ENCODE measurements at regions not wholly inside any gene's neighbourhood (a gene's known extent, or its start where the extent isn't known, plus 50 kb on each side); places are given as distances from the start of the nearest gene placed in this dataset.
A peak's percentile ranks its signal among the peaks of the same experiment; 100 is the strongest.
"Not testable (repeated sequence)": the region's sequence is repeated elsewhere in the genome, so short reads cannot be mapped to it uniquely, and the experiment has no call there.

GRCh38 chr5:81829242-81829641 is 78.3 kb upstream of the SSBP2 start:
- no peak for DNase-seq (ENCODE audit: low read depth, low spot score)

GRCh38 chr5:81827500-81827899 is 76.6 kb upstream of the SSBP2 start:
- no peak for DNase-seq (ENCODE audit: low read depth, low spot score)

GRCh38 chr5:81826128-81826527 is 75.2 kb upstream of the SSBP2 start:
- DNase-seq (ENCODE audit: low read depth, low spot score) = no peak

- peak; percentile 30 for DNase-seq (ENCODE audit: low read depth, low spot score)
These were observed 74.3 kb upstream of the SSBP2 start for GRCh38 chr5:81825237-81825636.

- not testable (repeated sequence) for DNase-seq (ENCODE audit: low read depth, low spot score)
These were observed 72.8 kb upstream of the SSBP2 start for GRCh38 chr5:81823736-81824135.

GRCh38 chr5:81820863-81821262 is 70.0 kb upstream of the SSBP2 start:
- DNase-seq (ENCODE audit: low read depth, low spot score) = no peak

- no peak for DNase-seq (ENCODE audit: low read depth, low spot score)
These were observed 69.4 kb upstream of the SSBP2 start for GRCh38 chr5:81820318-81820636.

- DNase-seq (ENCODE audit: low read depth, low spot score) = peak; percentile 44
These were observed 68.8 kb upstream of the SSBP2 start for GRCh38 chr5:81819556-81820317.

GRCh38 chr5:81817980-81818379 is 67.1 kb upstream of the SSBP2 start:
- no peak for DNase-seq (ENCODE audit: low read depth, low spot score)

- DNase-seq (ENCODE audit: low read depth, low spot score) = no peak
These were observed 66.2 kb upstream of the SSBP2 start for GRCh38 chr5:81817086-81817485.

GRCh38 chr5:81815321-81815720 is 64.4 kb upstream of the SSBP2 start:
- DNase-seq (ENCODE audit: low read depth, low spot score) = no peak

- no peak for DNase-seq (ENCODE audit: low read depth, low spot score)
These were observed 57.2 kb upstream of the SSBP2 start for GRCh38 chr5:81808106-81808505.

GRCh38 chr5:81805086-81805485 is 54.2 kb upstream of the SSBP2 start:
- no peak for DNase-seq (ENCODE audit: low read depth, low spot score)

- DNase-seq (ENCODE audit: low read depth, low spot score) = no peak
These were observed 52.9 kb upstream of the SSBP2 start for GRCh38 chr5:81803812-81804211.

GRCh38 chr5:81802625-81803024 is 51.7 kb upstream of the SSBP2 start:
- DNase-seq (ENCODE audit: low read depth, low spot score) = no peak

- no peak for DNase-seq (ENCODE audit: low read depth, low spot score)
These were observed 51.1 kb upstream of the SSBP2 start for GRCh38 chr5:81802020-81802419.

GRCh38 chr5:81800797-81801196 is 49.9 kb upstream of the SSBP2 start:
- DNase-seq (ENCODE audit: low read depth, low spot score) = no peak

All from astrocyte of the hippocampus (primary cell).